Transverse colon (tissue), 4 donors: ENCODE measurements at regions not wholly inside any gene's neighbourhood (a gene's known extent, or its start where the extent isn't known, plus 50 kb on each side); places are given as distances from the start of the nearest gene placed in this dataset.
A peak's percentile ranks its signal among the peaks of the same experiment; 100 is the strongest.

ENCODE experiments used
- DNase-seq: peaks from one replicate; pipeline ENCODE4 v3.0.0-alpha.2; 2019
- H3K27ac ChIP-seq, 4 donors: fragments of 200-600 bp; sonication (generic); 2 replicates each; pipeline ENCODE4 v1.5.1; 2016 to 2018; ENCODE audit warnings: inconsistent platforms in 4 of 4
- H3K27me3 ChIP-seq: fragments of 200-600 bp; sonication (generic); 2 replicates; pipeline ENCODE4 v1.5.1; 2017; ENCODE audit warnings: inconsistent platforms
- H3K36me3 ChIP-seq, 4 donors: fragments of 200-600 bp; sonication (generic); 2 replicates each; pipeline ENCODE4 v1.5.1; 2017 to 2019; ENCODE audit warnings: inconsistent platforms in 4 of 4
- H3K4me1 ChIP-seq, 4 donors: fragments of 200-600 bp; sonication (generic); 2 replicates each; pipeline ENCODE4 v1.5.1; 2017 to 2020; ENCODE audit warnings: inconsistent platforms in 4 of 4
- H3K4me3 ChIP-seq, 4 donors: fragments of 200-600 bp; sonication (generic); 1 replicate in 1 of 4; 2 replicates in 3 of 4; pipeline versions ENCODE4 v1.5.1 to v1.6.1; 2017 to 2019; ENCODE audit warnings: inconsistent platforms in 4 of 4
- H3K9me3 ChIP-seq, 2 donors: fragments of 200-600 bp; sonication (generic); 2 replicates each; pipeline ENCODE4 v1.5.1; 2017 to 2019; ENCODE audit warnings: inconsistent platforms in 2 of 2
- CTCF ChIP-seq, 5 experiments: fragments of 200-600 bp in 3 of 5; fragments of 450-650 bp in 2 of 5; sonication (generic) in 3 of 5; IDR thresholded peaks; 1 replicate in 2 of 5; 2 replicates in 3 of 5; pipeline ENCODE4 v1.5.1; 2016 to 2017; ENCODE audit warnings: antibody characterized with exemption in 5 of 5, inconsistent platforms in 3 of 5, mild to moderate bottlenecking in 2 of 5, moderate library complexity in 1 of 5
- EP300 ChIP-seq: sonication (generic); formaldehyde crosslinking; IDR thresholded peaks from one replicate; pipeline ENCODE4 v1.6.1; 2017; ENCODE audit warnings: antibody characterized with exemption, low read depth
- POLR2A ChIP-seq: fragments of 450-650 bp; IDR thresholded peaks from one replicate; pipeline ENCODE4 v1.6.1; 2016; ENCODE audit warnings: antibody characterized with exemption, mild to moderate bottlenecking, moderate library complexity
- POLR2AphosphoS5 ChIP-seq, 3 donors: sonication (generic); formaldehyde crosslinking; IDR thresholded peaks; one replicate each; pipeline ENCODE4 v1.6.1; 2016; ENCODE audit warnings: antibody characterized with exemption in 3 of 3
- WGBS, 2 donors: methylation state at CpG; one replicate each; pipeline ENCODE4 v1.1.5; 2018; ENCODE audit warnings: low coverage in 1 of 2; 5-methylcytosine and 5-hydroxymethylcytosine counted together
- in situ Hi-C, 4 donors: fragments of 200-750 bp; cut with MboI; loops; one replicate each; pipeline versions ENCODE4 v1.15.0 to v1.15.1; 2017; ENCODE audit warnings: low sequenced_read_pairs in 3 of 4, low pct_ligation_motif_present in 1 of 4, low pct_unique_long_range_greater_than_20kb in 1 of 4
- intact Hi-C: fragments of 100-400 bp; cut with DNase I; formaldehyde crosslinking; loops from one replicate; pipeline ENCODE4 v1.15.1; 2023; ENCODE audit warnings: low total_unique reads

- Histone ChIP-seq H3K36me3 (no peaks in the 10 kb centered on the region), H3K27me3 (peaks cover 26% of the 10 kb centered on the region), H3K27ac (no peak overlapping the region), H3K4me3 (no peak overlapping the region), H3K9me3 (no peaks in the 10 kb centered on the region), H3K4me1 (no peaks in the 10 kb centered on the region)
- 66 to 78% methylated on average over 4 of the region's 4 CpGs for WGBS, 2 donors
- in situ Hi-C loops (loop anchor here in 2 of 4 donors (25.0 kb wide), 1 partner anchor 545 kb away; the partner anchor contains the start of gene SOX2 (in 2 of the 2)), intact Hi-C loops (no loop called here)
- TF ChIP-seq POLR2A (no peak), POLR2AphosphoS5 (IDR thresholded peaks at IDR 0.05) (no peak), CTCF (IDR thresholded peaks at IDR 0.05) (no peak), EP300 (no peak)
- no peak for DNase-seq
These were observed 535.9 kb upstream of the ATP11B start for GRCh38 chr3:182257361-182257760.

- Histone ChIP-seq H3K27me3 (peaks cover 26% of the 10 kb centered on the region), H3K4me1 (no peaks in the 10 kb centered on the region), H3K27ac (no peak overlapping the region), H3K36me3 (no peaks in the 10 kb centered on the region), H3K4me3 (no peak overlapping the region), H3K9me3 (no peaks in the 10 kb centered on the region)
- in situ Hi-C loops (loop anchor here in 2 of 4 donors (25.0 kb wide), 1 partner anchor 546 kb away; the partner anchor contains the start of gene SOX2 (in 2 of the 2)), intact Hi-C loops (no loop called here)
- DNase-seq: no peak
- 17 to 22% methylated on average over 3 of the region's 3 CpGs for WGBS, 2 donors
- TF ChIP-seq CTCF (IDR thresholded peaks at IDR 0.05) (peak; percentile 16 to 38 (median 27)), POLR2AphosphoS5 (IDR thresholded peaks at IDR 0.05) (no peak)
These were observed 534.6 kb upstream of the ATP11B start for GRCh38 chr3:182258538-182259177.

GRCh38 chr3:182259579-182259978 is 533.7 kb upstream of the ATP11B start:
- no peaks in the 10 kb centered on the region for H3K9me3 ChIP-seq
- H3K36me3 ChIP-seq: no peaks in the 10 kb centered on the region
- no peak overlapping the region for H3K27ac ChIP-seq
- H3K4me1 ChIP-seq: no peaks in the 10 kb centered on the region
- H3K4me3 ChIP-seq: no peak overlapping the region
- peaks cover 26% of the 10 kb centered on the region for H3K27me3 ChIP-seq
- WGBS, 2 donors: 24 to 33% methylated on average over 6 to 17 of the region's 17 CpGs
- DNase-seq: no peak
- in situ Hi-C loops (loop anchor here in 2 of 4 donors (25.0 kb wide), 1 partner anchor 547 kb away; the partner anchor contains the start of gene SOX2 (in 2 of the 2)), intact Hi-C loops (no loop called here)
- TF ChIP-seq EP300 (no peak), POLR2AphosphoS5 (IDR thresholded peaks at IDR 0.05) (no peak), POLR2A (no peak), CTCF (IDR thresholded peaks at IDR 0.05) (no peak)

- H3K9me3 ChIP-seq: no peaks in the 10 kb centered on the region
- no peak overlapping the region for H3K4me3 ChIP-seq
- WGBS, 2 donors: 36 to 37% methylated on average over 5 to 7 of the region's 7 CpGs
- in situ Hi-C loops (loop anchor here in 2 of 4 donors (25.0 kb wide), 1 partner anchor 549 kb away; the partner anchor contains the start of gene SOX2 (in 2 of the 2)), intact Hi-C loops (loop anchor here (5.0 kb wide), 1 partner anchor 1241 kb away; no protein-coding TSS in a partner anchor)
- no peak overlapping the region for H3K27ac ChIP-seq
- no peaks in the 10 kb centered on the region for H3K36me3 ChIP-seq
- H3K27me3 ChIP-seq: peaks cover 26% of the 10 kb centered on the region
- TF ChIP-seq CTCF (IDR thresholded peaks at IDR 0.05): no peak
- TF ChIP-seq POLR2A: no peak
- TF ChIP-seq POLR2AphosphoS5 (IDR thresholded peaks at IDR 0.05): no peak
- no peak for TF ChIP-seq EP300
- no peaks in the 10 kb centered on the region for H3K4me1 ChIP-seq
- DNase-seq: no peak
These were observed 532.3 kb upstream of the ATP11B start for GRCh38 chr3:182261041-182261440.
